ENCODE measurements at regions not wholly inside any gene's neighbourhood (a gene's known extent, or its start where the extent isn't known, plus 50 kb on each side); places are given as distances from the start of the nearest gene placed in this dataset.
"Not testable (repeated sequence)": the region's sequence is repeated elsewhere in the genome, so short reads cannot be mapped to it uniquely, and the experiment has no call there.

DNA sequence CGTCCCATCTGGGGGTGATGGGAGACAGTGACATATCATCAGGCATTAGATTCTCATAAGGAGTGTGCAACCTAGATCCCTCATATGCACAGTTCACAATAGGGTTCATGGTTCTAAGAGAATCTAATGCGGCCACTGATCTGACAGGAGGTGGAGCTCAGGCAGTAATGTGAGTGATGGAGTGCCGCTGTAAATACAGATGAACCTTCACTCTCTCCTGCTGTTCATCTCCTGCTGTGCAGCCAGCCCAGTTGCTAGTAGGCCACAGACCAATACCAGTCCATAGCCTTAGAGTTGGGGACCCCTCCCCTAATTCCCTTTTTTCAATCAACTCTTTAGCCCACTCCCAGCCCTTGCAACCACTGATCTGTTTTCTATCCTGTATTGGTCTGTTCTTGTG, 581.1 kb upstream of the AUTS2 start:
- DNase-seq (ENCODE audit: low spot score) = no peak

GRCh38 chr7:69018200-69018599, 580.1 kb upstream of the AUTS2 start:
- no peak for DNase-seq (ENCODE audit: low spot score)

DNA sequence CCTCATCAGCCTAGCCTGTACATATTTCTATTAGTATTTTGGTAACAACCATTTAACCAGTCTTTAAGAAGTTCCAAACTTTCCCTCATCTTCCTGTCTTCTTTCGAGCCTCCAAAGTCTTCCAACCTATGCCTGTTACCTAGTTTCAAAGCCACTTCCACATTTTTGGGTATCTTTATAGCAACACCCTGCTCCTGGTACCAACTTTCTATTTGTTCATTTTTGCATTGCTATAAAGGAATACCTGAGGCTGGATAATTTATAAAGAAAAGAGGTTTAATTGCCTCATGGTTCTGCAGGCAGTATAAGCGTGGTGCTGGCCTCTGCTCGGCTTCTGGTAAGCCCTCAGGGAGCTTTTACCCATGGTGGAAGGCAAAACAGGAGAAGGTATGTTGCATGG, 578.8 kb upstream of the AUTS2 start:
- no peak for DNase-seq (ENCODE audit: low spot score)

GRCh38 chr7:69020536-69020935, 577.7 kb upstream of the AUTS2 start:
- DNase-seq (ENCODE audit: low spot score) = no peak

GRCh38 chr7:69025249-69025648, 573.0 kb upstream of the AUTS2 start:
- DNase-seq (ENCODE audit: low spot score) = no peak

DNA sequence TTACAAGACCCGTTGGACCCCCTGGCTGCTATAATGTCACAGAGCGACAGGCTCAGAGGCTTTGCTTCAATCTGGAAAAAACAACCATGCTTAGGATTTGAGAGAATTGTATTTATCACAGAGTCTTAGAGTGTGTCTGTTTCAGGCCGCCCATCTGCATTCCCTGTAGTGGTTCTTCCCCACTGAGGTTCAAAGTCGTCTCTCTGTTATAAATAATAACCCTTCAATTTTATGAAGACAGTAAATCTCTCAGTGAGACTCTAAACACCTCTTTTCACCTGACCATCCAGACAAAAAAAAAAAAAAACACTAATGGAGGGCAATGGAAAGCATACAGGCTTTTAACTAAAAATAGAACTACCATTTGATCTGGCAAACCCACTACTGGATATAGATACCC, 565.4 kb upstream of the AUTS2 start:
- DNase-seq (ENCODE audit: low spot score) = no peak

DNA sequence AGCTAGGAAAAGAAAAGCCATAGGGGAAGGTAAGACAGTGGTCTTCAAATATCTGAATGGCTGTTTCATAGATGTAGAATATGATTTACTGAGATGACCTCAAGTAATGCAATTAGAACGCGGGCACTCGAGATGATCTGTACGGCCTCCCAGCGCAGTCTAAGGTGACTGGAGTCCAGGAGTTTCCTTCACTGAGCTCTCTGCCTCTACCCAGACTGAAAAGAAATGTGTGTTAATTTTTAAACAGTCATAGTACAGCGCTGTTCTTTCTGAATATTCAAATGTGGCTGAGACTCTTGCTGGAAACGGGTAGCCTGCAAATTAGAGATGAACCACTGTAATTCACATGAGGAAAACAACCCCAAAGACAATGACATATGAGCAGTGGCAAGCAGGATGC, 562.4 kb upstream of the AUTS2 start:
- DNase-seq (ENCODE audit: low spot score) = no peak

DNA sequence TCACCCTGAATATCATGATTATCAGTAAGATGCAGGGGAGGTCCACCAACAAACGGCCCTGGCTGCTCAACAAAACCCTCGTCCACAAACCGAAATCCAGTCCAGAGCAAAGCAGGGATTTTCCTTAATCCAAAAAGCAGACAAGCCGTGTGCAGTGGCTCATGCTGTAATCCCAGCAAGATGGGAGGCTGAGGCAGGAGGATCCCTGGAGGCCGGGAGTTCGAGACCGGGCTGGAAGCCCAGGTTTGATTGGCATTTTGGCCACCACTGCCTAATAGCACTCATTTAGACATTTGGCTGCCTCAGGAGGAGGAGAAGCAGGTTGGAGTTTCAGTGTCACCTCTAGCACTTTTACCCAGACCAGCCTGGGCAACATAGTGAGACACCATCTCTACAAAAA, 562.0 kb upstream of the AUTS2 start:
- no peak for DNase-seq (ENCODE audit: low spot score)

- DNase-seq (ENCODE audit: low spot score) = no peak
Observed at GRCh38 chr7:69038915-69039314, 559.4 kb upstream of the AUTS2 start.

- no peak for DNase-seq (ENCODE audit: low spot score)
Observed at GRCh38 chr7:69042138-69042537, 556.1 kb upstream of the AUTS2 start.

DNA sequence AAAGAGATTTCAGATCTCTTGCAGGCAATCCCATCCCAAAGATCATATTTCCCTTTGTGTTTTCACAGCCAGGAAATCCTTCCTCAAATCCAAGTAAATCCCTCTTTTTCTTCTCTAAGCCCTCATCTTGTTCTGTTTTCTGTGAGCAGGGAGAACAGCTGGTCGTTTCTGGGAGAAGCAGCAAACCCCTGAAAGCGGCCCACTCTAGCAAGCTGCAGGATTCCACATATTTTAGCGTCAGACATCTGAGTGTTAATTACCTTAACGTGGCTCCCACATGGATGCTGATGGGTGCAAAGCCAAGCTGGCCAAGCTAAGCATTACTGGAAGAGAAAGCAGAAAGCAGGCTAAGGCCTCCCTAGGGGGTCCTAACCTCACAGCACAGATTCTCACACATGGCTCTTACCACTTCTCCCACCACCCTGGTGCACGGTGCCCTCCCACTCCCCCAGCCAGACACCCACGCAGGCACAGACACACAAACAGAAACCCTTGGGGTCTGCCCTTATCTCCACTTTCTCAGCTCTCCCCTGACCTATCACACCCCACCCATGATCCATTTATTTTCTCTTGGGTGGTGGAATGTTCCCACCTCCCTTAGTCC, 551.0 kb upstream of the AUTS2 start:
- no peak for DNase-seq (ENCODE audit: low spot score)

- no peak for DNase-seq (ENCODE audit: low spot score)
Observed at GRCh38 chr7:69049326-69049725, 548.9 kb upstream of the AUTS2 start.

DNA sequence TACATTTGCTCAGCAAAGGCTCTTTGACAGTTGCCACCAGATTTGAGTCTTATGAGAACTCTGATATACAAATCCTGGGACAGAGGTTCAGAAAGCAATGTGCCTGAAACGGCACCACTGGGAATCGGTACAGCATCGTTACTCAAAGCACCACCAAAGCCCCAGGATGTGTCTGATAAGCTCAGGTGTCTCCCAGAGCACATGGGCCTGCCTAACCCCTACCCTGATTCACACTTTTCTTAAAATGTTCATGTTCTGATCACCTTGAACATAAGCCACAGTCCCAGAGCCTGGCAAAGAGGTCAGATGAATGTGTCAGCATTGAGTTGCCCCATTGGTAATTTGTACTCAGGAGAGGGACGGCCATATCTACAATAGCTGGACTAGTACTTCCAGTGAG, 545.8 kb upstream of the AUTS2 start:
- DNase-seq (ENCODE audit: low spot score) = no peak

DNA sequence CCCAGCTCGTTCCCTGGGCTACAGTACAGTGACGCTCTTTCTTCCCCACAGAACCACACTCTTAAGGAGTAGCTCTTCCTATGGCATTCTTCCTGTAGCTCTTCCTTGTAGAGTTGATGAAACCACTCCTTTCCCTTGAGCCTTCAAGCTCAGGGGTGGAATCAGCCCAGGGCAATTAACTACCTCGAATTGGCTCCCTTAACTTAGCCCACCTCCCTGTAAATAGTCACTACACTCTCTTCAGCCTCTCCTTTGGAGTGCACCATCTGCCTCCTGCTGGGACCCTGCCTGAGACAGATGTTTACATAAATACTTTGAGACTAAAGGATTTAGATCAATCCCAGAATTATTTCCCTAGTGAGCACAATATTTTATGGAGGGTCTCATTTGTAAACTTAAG, 537.8 kb upstream of the AUTS2 start:
- no peak for DNase-seq (ENCODE audit: low spot score)

- DNase-seq (ENCODE audit: low spot score) = no peak
Observed at GRCh38 chr7:69062020-69062765, 536.1 kb upstream of the AUTS2 start.

DNA sequence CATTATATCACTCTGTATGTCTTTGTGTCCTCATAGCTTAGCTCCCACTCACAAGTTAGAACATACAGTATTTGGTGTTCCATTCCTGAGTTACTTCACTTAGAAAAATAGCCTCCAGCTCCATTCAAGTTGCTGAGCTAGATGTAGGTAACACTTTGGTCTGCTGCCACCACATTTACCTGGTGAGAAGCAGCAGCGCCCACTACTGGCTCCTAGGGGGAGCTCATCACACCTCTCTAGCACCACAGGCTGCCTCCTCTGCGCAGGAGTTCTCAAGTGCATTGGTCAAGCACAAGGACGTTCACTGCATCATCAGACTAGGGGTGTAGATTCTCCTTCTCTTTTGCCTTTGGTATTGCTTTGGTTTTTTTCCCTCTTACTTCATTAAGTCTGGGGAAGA, 530.9 kb upstream of the AUTS2 start:
- DNase-seq (ENCODE audit: low spot score) = no peak

- DNase-seq (ENCODE audit: low spot score) = no peak
Observed at GRCh38 chr7:69070476-69070875, 527.8 kb upstream of the AUTS2 start.

GRCh38 chr7:69076566-69076965, 521.7 kb upstream of the AUTS2 start:
- DNase-seq (ENCODE audit: low spot score) = no peak

- no peak for DNase-seq (ENCODE audit: low spot score)
Observed at GRCh38 chr7:69078997-69079769, 519.1 kb upstream of the AUTS2 start.

GRCh38 chr7:69087281-69087680, 511.0 kb upstream of the AUTS2 start:
- not testable (repeated sequence) for DNase-seq (ENCODE audit: low spot score)

- DNase-seq (ENCODE audit: low spot score) = no peak
Observed at GRCh38 chr7:69088185-69088584, 510.1 kb upstream of the AUTS2 start.

DNA sequence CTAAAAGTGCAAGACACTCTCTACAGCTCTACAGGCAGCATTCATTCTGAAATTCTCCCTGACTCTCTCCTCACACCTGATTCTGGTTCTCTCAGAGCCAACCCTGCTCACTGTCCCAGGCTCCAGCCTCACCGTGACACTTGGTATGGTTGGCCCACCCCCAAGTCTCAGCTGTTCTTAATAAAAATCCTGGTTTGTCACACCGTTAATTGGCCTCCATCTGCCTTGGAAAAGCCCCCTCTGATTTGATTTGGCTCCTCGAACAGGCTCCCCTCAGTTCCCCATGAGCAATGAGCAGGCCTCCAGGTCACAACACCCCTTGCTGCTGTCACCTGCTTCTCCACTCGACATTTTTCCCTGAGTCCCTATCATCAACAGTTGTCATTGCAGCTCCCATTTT, 507.3 kb upstream of the AUTS2 start:
- no peak for DNase-seq (ENCODE audit: low spot score)

GRCh38 chr7:69091521-69091920, 506.8 kb upstream of the AUTS2 start:
- DNase-seq (ENCODE audit: low spot score) = no peak
